ENCODE measurements at regions not wholly inside any gene's neighbourhood (a gene's known extent, or its start where the extent isn't known, plus 50 kb on each side); places are given as distances from the start of the nearest gene placed in this dataset.

DNA sequence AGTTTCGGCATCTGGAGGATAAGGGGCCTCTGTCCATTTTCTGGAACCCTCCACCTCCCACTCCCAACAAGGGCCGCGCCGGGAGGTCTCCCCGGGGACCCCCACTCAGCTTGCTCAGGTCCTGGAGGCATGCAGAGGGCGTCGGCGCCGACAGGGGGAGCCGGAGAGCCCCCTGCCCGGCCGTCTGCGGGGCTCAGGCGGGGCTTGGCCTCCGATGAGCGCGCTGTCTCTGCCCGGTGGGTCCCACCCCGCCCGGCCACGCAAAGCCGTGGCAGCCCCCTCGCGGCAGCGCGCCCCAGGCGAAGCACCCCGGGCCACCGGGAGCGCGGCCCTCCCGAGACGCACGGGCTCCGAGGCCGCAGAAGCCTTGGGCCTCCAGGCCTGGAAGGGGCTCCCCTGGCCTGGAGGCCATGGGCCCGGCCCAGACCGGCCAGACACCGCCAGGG lies 149.7 kb upstream of the ZNF536 start:
- TF ChIP-seq, protein P1, sequence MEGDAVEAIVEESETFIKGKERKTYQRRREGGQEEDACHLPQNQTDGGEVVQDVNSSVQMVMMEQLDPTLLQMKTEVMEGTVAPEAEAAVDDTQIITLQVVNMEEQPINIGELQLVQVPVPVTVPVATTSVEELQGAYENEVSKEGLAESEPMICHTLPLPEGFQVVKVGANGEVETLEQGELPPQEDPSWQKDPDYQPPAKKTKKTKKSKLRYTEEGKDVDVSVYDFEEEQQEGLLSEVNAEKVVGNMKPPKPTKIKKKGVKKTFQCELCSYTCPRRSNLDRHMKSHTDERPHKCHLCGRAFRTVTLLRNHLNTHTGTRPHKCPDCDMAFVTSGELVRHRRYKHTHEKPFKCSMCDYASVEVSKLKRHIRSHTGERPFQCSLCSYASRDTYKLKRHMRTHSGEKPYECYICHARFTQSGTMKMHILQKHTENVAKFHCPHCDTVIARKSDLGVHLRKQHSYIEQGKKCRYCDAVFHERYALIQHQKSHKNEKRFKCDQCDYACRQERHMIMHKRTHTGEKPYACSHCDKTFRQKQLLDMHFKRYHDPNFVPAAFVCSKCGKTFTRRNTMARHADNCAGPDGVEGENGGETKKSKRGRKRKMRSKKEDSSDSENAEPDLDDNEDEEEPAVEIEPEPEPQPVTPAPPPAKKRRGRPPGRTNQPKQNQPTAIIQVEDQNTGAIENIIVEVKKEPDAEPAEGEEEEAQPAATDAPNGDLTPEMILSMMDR (IDR thresholded peaks at IDR 0.05; ENCODE audit: low read length) = peak; percentile 60
- no peak for TF ChIP-seq EZH2 (IDR thresholded peaks at IDR 0.05; ENCODE audit: borderline replicate concordance, low read length)
